ENCODE measurements at regions not wholly inside any gene's neighbourhood (a gene's known extent, or its start where the extent isn't known, plus 50 kb on each side); places are given as distances from the start of the nearest gene placed in this dataset.
"Not testable (repeated sequence)": the region's sequence is repeated elsewhere in the genome, so short reads cannot be mapped to it uniquely, and the experiment has no call there.

GRCh38 chr6:167553736-167554119, 228.8 kb downstream of the TTLL2 start:
- no peak overlapping the region for H3K4me3 Mint-ChIP-seq
- no peaks in the 10 kb centered on the region for H3K4me1 Mint-ChIP-seq

DNA sequence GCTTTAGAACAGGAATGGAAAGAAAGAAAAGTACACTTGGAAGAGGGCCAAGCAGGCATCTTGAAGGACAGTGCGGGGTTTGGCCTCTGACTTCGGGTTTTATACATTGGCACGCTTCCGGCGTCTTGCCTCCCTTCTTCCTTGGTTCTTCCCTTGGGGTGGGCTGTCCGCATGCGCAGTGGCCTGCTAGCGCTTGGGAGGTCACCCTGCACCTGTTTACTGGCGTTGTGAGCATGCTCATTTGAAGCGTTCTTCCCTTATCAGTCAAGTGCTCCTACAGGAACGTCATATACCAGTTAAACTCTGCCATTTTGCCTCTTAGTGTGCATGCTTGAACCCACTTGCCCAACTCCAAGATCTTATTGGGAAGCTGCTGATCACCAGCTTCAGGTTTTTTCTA, 230.0 kb downstream of the TTLL2 start:
- no peaks in the 10 kb centered on the region for H3K36me3 Mint-ChIP-seq
- no peak overlapping the region for H3K27ac Mint-ChIP-seq
- DNase-seq, result no peak
- H3K27me3 Mint-ChIP-seq, result peaks cover 3% of the 10 kb centered on the region
- H3K9me3 Mint-ChIP-seq, result peaks cover 10% of the 10 kb centered on the region
- no peaks in the 10 kb centered on the region for H3K4me1 Mint-ChIP-seq
- no peak overlapping the region for H3K4me3 Mint-ChIP-seq

More at GRCh38 chr6:167553736-167554119, 228.8 kb downstream of the TTLL2 start:
- Mint-ChIP-seq H3K27me3 (no peaks in the 10 kb centered on the region), H3K27ac (no peak overlapping the region), H3K9me3 (peaks cover 10% of the 10 kb centered on the region), H3K36me3 (no peaks in the 10 kb centered on the region)
- no peak for DNase-seq

DNA sequence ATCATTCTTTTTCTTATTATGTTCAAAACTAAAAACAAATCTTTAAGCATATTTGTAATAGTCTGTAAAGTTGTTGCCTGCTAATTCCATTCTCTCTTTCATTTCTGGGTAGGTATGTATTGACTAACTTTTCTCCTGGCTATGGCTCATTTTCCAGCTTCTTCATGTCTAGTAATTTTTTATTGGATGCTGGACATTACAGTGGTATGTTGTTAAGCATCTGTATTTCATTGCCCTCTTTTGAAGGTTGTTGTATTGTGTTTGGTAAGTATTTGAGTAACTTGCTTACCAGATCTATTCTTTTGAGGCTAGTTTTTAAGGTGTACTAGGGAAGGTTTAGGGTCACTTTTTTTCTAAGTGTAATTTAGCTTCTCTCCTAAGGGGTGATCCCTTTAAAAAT, 230.9 kb downstream of the TTLL2 start:
- Mint-ChIP-seq H3K36me3 (no peaks in the 10 kb centered on the region), H3K27ac (no peak overlapping the region), H3K9me3 (peaks cover 10% of the 10 kb centered on the region), H3K27me3 (peaks cover 7% of the 10 kb centered on the region), H3K4me1 (no peaks in the 10 kb centered on the region), H3K4me3 (no peak overlapping the region)
- DNase-seq, result no peak

DNA sequence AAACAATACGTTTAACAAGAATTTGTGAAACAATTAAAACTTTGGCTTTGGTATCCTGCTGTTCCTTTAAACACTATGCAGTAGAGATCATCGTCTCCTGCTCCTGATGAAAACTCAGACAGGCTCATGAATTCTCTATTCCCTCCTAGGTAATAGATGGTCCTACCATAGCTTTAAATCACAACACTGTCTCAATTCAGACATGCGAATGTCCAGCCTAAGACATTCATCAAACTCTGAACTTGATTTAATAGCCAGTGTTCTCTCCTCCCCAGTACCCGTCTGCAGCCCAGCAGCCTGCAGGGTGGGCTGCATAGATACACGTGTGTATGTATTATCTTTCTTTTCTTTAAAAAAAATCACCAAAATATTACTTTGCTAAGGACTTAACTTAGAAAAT, 232.8 kb downstream of the TTLL2 start:
- no peak for DNase-seq
- Mint-ChIP-seq H3K9me3 (peaks cover 10% of the 10 kb centered on the region), H3K4me3 (no peak overlapping the region), H3K4me1 (no peaks in the 10 kb centered on the region), H3K27ac (no peak overlapping the region), H3K36me3 (no peaks in the 10 kb centered on the region), H3K27me3 (peaks cover 7% of the 10 kb centered on the region)

- Mint-ChIP-seq H3K36me3 (no peaks in the 10 kb centered on the region), H3K27ac (no peak overlapping the region), H3K4me3 (no peak overlapping the region), H3K9me3 (peaks cover 10% of the 10 kb centered on the region), H3K4me1 (no peaks in the 10 kb centered on the region), H3K27me3 (peaks cover 7% of the 10 kb centered on the region)
- no peak for DNase-seq
Observed at GRCh38 chr6:167558246-167559177, 233.6 kb downstream of the TTLL2 start.

DNA sequence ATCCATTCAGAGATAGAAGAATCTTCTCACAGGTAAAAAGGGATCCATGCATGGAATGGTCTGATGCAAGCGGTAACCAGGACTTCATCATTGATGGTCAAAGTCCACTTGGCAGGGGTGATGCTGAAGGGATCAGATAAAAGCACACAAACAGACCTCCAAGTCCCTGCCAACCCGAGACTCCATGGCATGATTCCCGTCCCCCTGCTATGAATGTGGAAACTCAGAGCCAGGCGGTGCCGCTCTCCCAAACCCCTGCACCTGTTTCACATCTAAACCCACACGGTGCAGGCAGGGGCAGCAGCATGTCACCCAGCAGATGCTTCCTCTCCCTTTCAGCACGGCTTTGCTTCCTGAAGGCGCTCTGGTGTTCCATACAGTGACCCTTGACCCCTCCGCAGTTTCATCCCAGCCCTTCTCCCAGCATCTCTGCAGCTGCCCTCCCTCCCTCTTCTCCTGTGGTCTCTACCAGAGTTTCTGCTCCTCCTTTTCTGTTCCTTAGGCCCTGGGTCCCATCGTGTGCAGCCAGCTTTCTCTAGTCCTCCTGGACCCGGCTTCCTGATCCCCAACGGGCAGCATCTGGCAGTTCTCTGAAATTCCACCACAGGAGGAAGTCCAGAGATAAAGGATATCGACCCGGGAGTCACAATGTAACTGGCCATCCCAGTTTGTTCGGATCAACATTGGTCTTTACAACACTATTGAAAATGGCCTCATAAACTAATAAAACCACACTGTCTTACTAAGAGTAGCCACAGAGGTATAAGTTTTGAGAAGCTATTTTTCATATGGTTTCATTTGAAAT, 235.0 kb downstream of the TTLL2 start:
- Mint-ChIP-seq H3K27ac (no peak overlapping the region), H3K36me3 (no peaks in the 10 kb centered on the region), H3K27me3 (peaks cover 13% of the 10 kb centered on the region), H3K4me3 (no peak overlapping the region), H3K4me1 (no peaks in the 10 kb centered on the region), H3K9me3 (peaks cover 13% of the 10 kb centered on the region)
- no peak for DNase-seq

GRCh38 chr6:167560673-167561569, 236.0 kb downstream of the TTLL2 start:
- Mint-ChIP-seq H3K36me3 (no peaks in the 10 kb centered on the region), H3K27ac (no peak overlapping the region), H3K4me1 (no peaks in the 10 kb centered on the region), H3K9me3 (peaks cover 9% of the 10 kb centered on the region), H3K27me3 (peaks cover 13% of the 10 kb centered on the region), H3K4me3 (no peak overlapping the region)
- no peak for DNase-seq

DNA sequence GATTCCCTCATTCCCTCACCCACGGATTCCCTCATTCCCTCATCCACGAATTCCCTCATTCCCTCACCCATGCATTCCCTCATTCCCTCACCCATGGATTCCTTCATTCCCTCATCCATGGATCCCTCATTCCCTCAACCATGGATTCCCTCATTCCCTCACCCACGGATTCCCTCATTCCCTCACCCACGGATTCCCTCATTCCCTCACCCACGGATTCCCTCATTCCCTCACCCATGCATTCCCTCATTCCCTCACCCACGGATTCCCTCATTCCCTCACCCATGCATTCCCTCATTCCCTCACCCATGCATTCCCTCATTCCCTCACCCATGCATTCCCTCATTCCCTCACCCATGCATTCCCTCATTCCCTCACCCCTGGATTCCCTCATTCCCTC, 238.0 kb downstream of the TTLL2 start:
- H3K4me3 Mint-ChIP-seq, H3K9me3 Mint-ChIP-seq, H3K36me3 Mint-ChIP-seq, H3K4me1 Mint-ChIP-seq, H3K27ac Mint-ChIP-seq, DNase-seq: not testable (repeated sequence)
- peaks cover 13% of the 10 kb centered on the region for H3K27me3 Mint-ChIP-seq

- H3K36me3 Mint-ChIP-seq, result no peaks in the 10 kb centered on the region
- H3K27me3 Mint-ChIP-seq, result peaks cover 10% of the 10 kb centered on the region
- H3K27ac Mint-ChIP-seq, result no peak overlapping the region
- H3K9me3 Mint-ChIP-seq, result peaks cover 3% of the 10 kb centered on the region
- H3K4me3 Mint-ChIP-seq, result no peak overlapping the region
- no peak for DNase-seq
- no peaks in the 10 kb centered on the region for H3K4me1 Mint-ChIP-seq
Observed at GRCh38 chr6:167564416-167565250, 239.7 kb downstream of the TTLL2 start.

DNA sequence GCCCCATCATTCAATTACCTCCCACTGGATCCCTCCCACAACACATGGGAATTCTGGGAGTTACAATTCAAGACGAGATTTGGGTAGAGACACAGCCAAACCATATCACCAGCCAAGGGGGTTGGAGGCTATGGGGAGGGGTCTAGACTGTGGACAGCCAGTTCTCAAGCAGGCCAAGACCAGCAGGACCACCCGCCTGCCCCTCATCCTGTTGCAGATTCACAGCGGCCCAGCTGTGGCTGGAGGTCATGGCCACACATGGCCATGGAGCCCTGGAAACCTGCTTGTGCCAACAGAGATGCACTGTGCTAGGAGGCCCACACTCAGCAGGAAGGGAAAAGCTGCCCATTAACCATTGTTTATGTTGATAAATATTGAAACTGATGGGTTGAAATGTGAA, 240.5 kb downstream of the TTLL2 start:
- Mint-ChIP-seq H3K36me3 (no peaks in the 10 kb centered on the region), H3K9me3 (peaks cover 3% of the 10 kb centered on the region), H3K4me1 (no peaks in the 10 kb centered on the region), H3K4me3 (no peak overlapping the region), H3K27me3 (peaks cover 6% of the 10 kb centered on the region), H3K27ac (no peak overlapping the region)
- no peak for DNase-seq

DNA sequence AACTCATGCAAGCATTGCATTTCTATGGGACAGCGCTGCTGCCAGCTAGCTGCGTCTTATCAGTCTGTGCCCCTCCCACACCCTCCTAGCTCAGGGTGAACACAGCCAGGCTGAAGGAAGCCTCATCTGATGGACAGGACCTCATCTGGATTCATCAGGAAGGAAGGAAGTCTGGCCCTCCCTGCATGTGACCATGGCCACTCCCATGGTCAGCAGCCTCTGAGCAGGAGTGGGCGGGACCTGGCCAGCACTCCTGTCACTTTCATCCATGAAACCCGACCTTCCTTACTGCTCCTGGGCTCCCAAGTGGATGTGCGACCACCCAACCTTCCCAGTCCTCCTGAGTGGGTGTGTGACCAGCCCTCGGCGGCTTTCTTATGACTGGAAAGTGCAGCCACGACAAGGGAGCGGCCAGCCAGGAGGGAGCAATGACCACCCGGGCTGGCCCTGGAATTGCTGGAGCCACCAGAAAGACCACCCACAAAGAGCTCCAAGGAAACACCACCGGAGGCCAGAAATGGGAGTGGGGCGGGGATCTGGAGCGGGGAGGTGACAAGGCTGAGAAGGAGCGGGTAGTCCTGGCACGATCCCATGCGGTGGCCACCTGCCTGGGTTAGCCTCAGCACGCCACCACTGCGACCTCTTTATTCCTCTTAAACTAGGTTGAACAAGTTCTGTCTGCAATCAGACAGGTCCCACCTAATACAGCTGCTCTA, 241.2 kb downstream of the TTLL2 start:
- peaks cover 6% of the 10 kb centered on the region for H3K27me3 Mint-ChIP-seq
- DNase-seq, result no peak
- no peak overlapping the region for H3K4me3 Mint-ChIP-seq
- H3K36me3 Mint-ChIP-seq, result no peaks in the 10 kb centered on the region
- H3K9me3 Mint-ChIP-seq, result peaks cover 3% of the 10 kb centered on the region
- H3K4me1 Mint-ChIP-seq, result no peaks in the 10 kb centered on the region
- H3K27ac Mint-ChIP-seq, result no peak overlapping the region

GRCh38 chr6:167566711-167567141, 241.8 kb downstream of the TTLL2 start:
- Mint-ChIP-seq H3K27me3 (peaks cover 6% of the 10 kb centered on the region), H3K9me3 (peaks cover 3% of the 10 kb centered on the region), H3K4me3 (no peak overlapping the region), H3K4me1 (no peaks in the 10 kb centered on the region), H3K36me3 (no peaks in the 10 kb centered on the region), H3K27ac (no peak overlapping the region)
- no peak for DNase-seq

- H3K27me3 Mint-ChIP-seq, result peaks cover 6% of the 10 kb centered on the region
- peaks cover 3% of the 10 kb centered on the region for H3K9me3 Mint-ChIP-seq
- no peaks in the 10 kb centered on the region for H3K36me3 Mint-ChIP-seq
- no peaks in the 10 kb centered on the region for H3K4me1 Mint-ChIP-seq
- DNase-seq, result no peak
- H3K4me3 Mint-ChIP-seq, result no peak overlapping the region
- no peak overlapping the region for H3K27ac Mint-ChIP-seq
Observed at GRCh38 chr6:167567142-167568033, 242.5 kb downstream of the TTLL2 start.
